Astrocyte (in vitro differentiated cells and primary cell): ENCODE measurements at regions not wholly inside any gene's neighbourhood (a gene's known extent, or its start where the extent isn't known, plus 50 kb on each side); places are given as distances from the start of the nearest gene placed in this dataset.
"Not testable (repeated sequence)": the region's sequence is repeated elsewhere in the genome, so short reads cannot be mapped to it uniquely, and the experiment has no call there.

ENCODE experiments used
- DNase-seq: peaks from one replicate; pipeline ENCODE4 v3.0.0-alpha.2; 2010; ENCODE audit warnings: low read depth
- FAIRE-seq: peaks from 2 replicates; lab custom pipeline; 2011; peaks lifted over from hg19 to GRCh38; lab: Jason Lieb, UNC
- H2AFZ ChIP-seq: 2 replicates; pipeline ENCODE4 v1.6.0; 2012; ENCODE audit warnings: low read depth, low read length, inconsistent platforms
- H3K27ac ChIP-seq: 2 replicates; pipeline ENCODE4 v1.5.1; 2011; ENCODE audit warnings: low read depth, low read length, inconsistent platforms
- H3K27me3 ChIP-seq: 2 replicates; pipeline ENCODE4 v1.6.0; 2011; ENCODE audit warnings: low read length, inconsistent platforms; ENCODE audit not compliant: insufficient read depth
- H3K36me3 ChIP-seq: 2 replicates; pipeline ENCODE4 v1.5.1; 2011; ENCODE audit warnings: low read length, inconsistent platforms; ENCODE audit not compliant: insufficient read depth
- H3K4me1 ChIP-seq: 2 replicates; pipeline ENCODE4 v1.5.1; 2011; ENCODE audit warnings: low read length, inconsistent platforms; ENCODE audit not compliant: insufficient read depth
- H3K4me2 ChIP-seq: 2 replicates; pipeline ENCODE4 v1.6.0; 2012; ENCODE audit warnings: low read length, inconsistent platforms
- H3K4me3 ChIP-seq: 2 replicates; pipeline ENCODE4 v1.5.1; 2011; ENCODE audit warnings: low read depth, mild to moderate bottlenecking, low read length, inconsistent platforms; ENCODE audit not compliant: insufficient read depth
- H3K79me2 ChIP-seq: 2 replicates; pipeline ENCODE4 v1.6.0; 2012; ENCODE audit warnings: mild to moderate bottlenecking, low read length, inconsistent platforms; ENCODE audit not compliant: insufficient read depth
- H3K9ac ChIP-seq: 2 replicates; pipeline ENCODE4 v1.6.0; 2012; ENCODE audit warnings: mild to moderate bottlenecking, low read length, inconsistent platforms
- H3K9me3 ChIP-seq: 2 replicates; pipeline ENCODE4 v1.5.1; 2012; ENCODE audit warnings: low read depth, mild to moderate bottlenecking, low read length, inconsistent platforms; ENCODE audit not compliant: insufficient read depth
- H4K20me1 ChIP-seq: 2 replicates; pipeline ENCODE4 v1.6.0; 2012; ENCODE audit warnings: low read length, inconsistent platforms; ENCODE audit not compliant: insufficient read depth
- H3K27ac Mint-ChIP-seq: one replicate; pipeline ENCODE4 v1.8.0; 2021; ENCODE audit warnings: mild to moderate bottlenecking, mixed read lengths; ENCODE audit not compliant: unreplicated experiment
- H3K27me3 Mint-ChIP-seq: one replicate; pipeline ENCODE4 v1.8.0; 2021; ENCODE audit warnings: low read depth, mixed read lengths; ENCODE audit not compliant: unreplicated experiment
- H3K36me3 Mint-ChIP-seq: one replicate; pipeline ENCODE4 v1.8.0; 2021; ENCODE audit warnings: low read depth, mixed read lengths; ENCODE audit not compliant: unreplicated experiment
- H3K4me1 Mint-ChIP-seq: one replicate; pipeline ENCODE4 v1.8.0; 2021; ENCODE audit warnings: low read depth, mixed read lengths; ENCODE audit not compliant: unreplicated experiment
- H3K4me3 Mint-ChIP-seq: one replicate; pipeline ENCODE4 v1.8.0; 2021; ENCODE audit warnings: mild to moderate bottlenecking, moderate library complexity, mixed read lengths; ENCODE audit not compliant: unreplicated experiment
- H3K9me3 Mint-ChIP-seq: one replicate; pipeline ENCODE4 v1.8.0; 2021; ENCODE audit warnings: mild to moderate bottlenecking, mixed read lengths; ENCODE audit not compliant: unreplicated experiment
- EZH2 ChIP-seq: IDR thresholded peaks from 2 replicates; pipeline ENCODE4 v1.6.1; 2012; ENCODE audit warnings: mild to moderate bottlenecking, low read length, inconsistent platforms; ENCODE audit not compliant: insufficient read depth
- TF ChIP-seq, protein P1 (sequence below): IDR thresholded peaks from 2 replicates; pipeline ENCODE4 v1.5.1; 2011; ENCODE audit warnings: low read depth, mild to moderate bottlenecking, inconsistent platforms, low read length, moderate library complexity; ENCODE audit not compliant: insufficient read depth

- no peak for TF ChIP-seq EZH2
- TF ChIP-seq, protein P1, sequence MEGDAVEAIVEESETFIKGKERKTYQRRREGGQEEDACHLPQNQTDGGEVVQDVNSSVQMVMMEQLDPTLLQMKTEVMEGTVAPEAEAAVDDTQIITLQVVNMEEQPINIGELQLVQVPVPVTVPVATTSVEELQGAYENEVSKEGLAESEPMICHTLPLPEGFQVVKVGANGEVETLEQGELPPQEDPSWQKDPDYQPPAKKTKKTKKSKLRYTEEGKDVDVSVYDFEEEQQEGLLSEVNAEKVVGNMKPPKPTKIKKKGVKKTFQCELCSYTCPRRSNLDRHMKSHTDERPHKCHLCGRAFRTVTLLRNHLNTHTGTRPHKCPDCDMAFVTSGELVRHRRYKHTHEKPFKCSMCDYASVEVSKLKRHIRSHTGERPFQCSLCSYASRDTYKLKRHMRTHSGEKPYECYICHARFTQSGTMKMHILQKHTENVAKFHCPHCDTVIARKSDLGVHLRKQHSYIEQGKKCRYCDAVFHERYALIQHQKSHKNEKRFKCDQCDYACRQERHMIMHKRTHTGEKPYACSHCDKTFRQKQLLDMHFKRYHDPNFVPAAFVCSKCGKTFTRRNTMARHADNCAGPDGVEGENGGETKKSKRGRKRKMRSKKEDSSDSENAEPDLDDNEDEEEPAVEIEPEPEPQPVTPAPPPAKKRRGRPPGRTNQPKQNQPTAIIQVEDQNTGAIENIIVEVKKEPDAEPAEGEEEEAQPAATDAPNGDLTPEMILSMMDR = no peak
- Histone ChIP-seq H3K4me1 (peaks cover 8% of the 10 kb centered on the region), H3K79me2 (no peaks in the 10 kb centered on the region), H2AFZ (no peak overlapping the region), H3K27ac (no peak overlapping the region), H3K4me2 (no peak overlapping the region), H3K36me3 (no peaks in the 10 kb centered on the region), H3K27me3 (peaks cover 20% of the 10 kb centered on the region), H4K20me1 (no peaks in the 10 kb centered on the region), H3K9ac (no peak overlapping the region), H3K9me3 (no peaks in the 10 kb centered on the region), H3K4me3 (no peak overlapping the region)
- Mint-ChIP-seq H3K9me3 (no peaks in the 10 kb centered on the region), H3K36me3 (no peaks in the 10 kb centered on the region), H3K4me3 (no peak overlapping the region), H3K4me1 (no peaks in the 10 kb centered on the region), H3K27ac (no peak overlapping the region), H3K27me3 (peaks cover 20% of the 10 kb centered on the region)
- DNase-seq (no peak), FAIRE-seq (no peak)
Measured at GRCh38 chr20:48374991-48375595, 452.7 kb downstream of the PREX1 start.

- Histone ChIP-seq H2AFZ (peak overlapping the region; percentile 75), H3K27me3 (peaks cover 20% of the 10 kb centered on the region), H3K4me2 (peak overlapping the region; percentile 61)
- H3K4me3 Mint-ChIP-seq, H3K36me3 ChIP-seq, H3K4me1 Mint-ChIP-seq, H3K9ac ChIP-seq, H3K27ac ChIP-seq, H3K9me3 Mint-ChIP-seq, H4K20me1 ChIP-seq, H3K79me2 ChIP-seq, H3K9me3 ChIP-seq, FAIRE-seq, H3K4me3 ChIP-seq, H3K36me3 Mint-ChIP-seq, H3K4me1 ChIP-seq, H3K27ac Mint-ChIP-seq: not testable (repeated sequence)
- H3K27me3 Mint-ChIP-seq = peaks cover 22% of the 10 kb centered on the region
- DNase-seq = peak; percentile 2
Measured at GRCh38 chr20:48374031-48374907, 453.5 kb downstream of the PREX1 start.

GRCh38 chr20:48373555-48373934 lies 454.3 kb downstream of the PREX1 start:
- no peaks in the 10 kb centered on the region for H3K9me3 ChIP-seq
- peaks cover 20% of the 10 kb centered on the region for H3K27me3 ChIP-seq
- H3K4me2 ChIP-seq = peak overlapping the region; percentile 61
- H3K36me3 ChIP-seq = no peaks in the 10 kb centered on the region
- peaks cover 8% of the 10 kb centered on the region for H3K4me1 ChIP-seq
- Mint-ChIP-seq H3K27me3 (peaks cover 23% of the 10 kb centered on the region), H3K4me3 (no peak overlapping the region), H3K9me3 (no peaks in the 10 kb centered on the region), H3K4me1 (no peaks in the 10 kb centered on the region), H3K36me3 (no peaks in the 10 kb centered on the region), H3K27ac (no peak overlapping the region)
- no peak overlapping the region for H3K27ac ChIP-seq
- no peaks in the 10 kb centered on the region for H3K79me2 ChIP-seq
- TF ChIP-seq EZH2 = no peak
- TF ChIP-seq, protein P1 = no peak
- no peaks in the 10 kb centered on the region for H4K20me1 ChIP-seq
- FAIRE-seq = no peak
- H2AFZ ChIP-seq = no peak overlapping the region
- no peak overlapping the region for H3K9ac ChIP-seq
- H3K4me3 ChIP-seq = no peak overlapping the region
- DNase-seq = no peak

- H3K4me3 ChIP-seq, H3K9ac ChIP-seq, H3K36me3 Mint-ChIP-seq, H3K27ac Mint-ChIP-seq, H3K36me3 ChIP-seq, H3K4me1 ChIP-seq, H3K27ac ChIP-seq, H4K20me1 ChIP-seq, FAIRE-seq, H3K4me3 Mint-ChIP-seq, H3K79me2 ChIP-seq, H3K4me1 Mint-ChIP-seq, H3K9me3 ChIP-seq, H2AFZ ChIP-seq, H3K9me3 Mint-ChIP-seq: not testable (repeated sequence)
- H3K27me3 ChIP-seq = peaks cover 20% of the 10 kb centered on the region
- peaks cover 23% of the 10 kb centered on the region for H3K27me3 Mint-ChIP-seq
- peak overlapping the region; percentile 61 for H3K4me2 ChIP-seq
- DNase-seq = peak; percentile 7
Measured at GRCh38 chr20:48372851-48373554, 454.8 kb downstream of the PREX1 start.
